SK-N-SH (cell line): ENCODE measurements at regions not wholly inside any gene's neighbourhood (a gene's known extent, or its start where the extent isn't known, plus 50 kb on each side); places are given as distances from the start of the nearest gene placed in this dataset.

ENCODE experiments used
- CTCF ChIA-PET: fragments of 300-600, 350-600 bp; formaldehyde crosslinking; extraction: SDS; loops from one replicate; lab custom pipeline; 2021; lab: Yijun Ruan, JAX
- POLR2A ChIA-PET: fragments of 350-600 bp; sonication (Branson Sonifier 250); formaldehyde crosslinking; extraction: SDS; loops from one replicate; lab custom pipeline; 2020; ENCODE audit warnings: antibody characterized with exemption, inconsistent platforms; lab: Yijun Ruan, JAX
- DNase-seq: peaks from one replicate; pipeline ENCODE4 v3.0.0; 2012
- H2AFZ ChIP-seq: fragments of 200-600 bp; sonication (generic); 2 replicates; pipeline ENCODE4 v1.8.1; 2016; ENCODE audit warnings: antibody characterized with exemption, mild to moderate bottlenecking, low read depth
- H3F3A ChIP-seq: fragments of 200-600 bp; sonication (generic); replicated peaks from 2 replicates; pipeline ENCODE3; 2016; ENCODE audit warnings: antibody characterized with exemption, mild to moderate bottlenecking; ENCODE audit not compliant: insufficient read depth
- H3K27ac ChIP-seq, 2 experiments: fragments of 200-500 bp in 1 of 2; fragments of 200-600 bp in 1 of 2; sonication (Bioruptor generic) in 1 of 2; sonication (generic), shearing (Covaris generic) in 1 of 2; 2 replicates each; pipeline versions ENCODE4 v1.5.1 to v1.6.1; 2014 to 2016; ENCODE audit warnings: low read depth in 2 of 2, inconsistent platforms in 1 of 2, low read length in 1 of 2, mild to moderate bottlenecking in 1 of 2, mixed read lengths in 1 of 2
- H3K27me3 ChIP-seq: fragments of 200-600 bp; sonication (generic), shearing (Covaris generic); 2 replicates; pipeline ENCODE4 v1.6.1; 2016; ENCODE audit warnings: mixed run types; ENCODE audit not compliant: insufficient read depth
- H3K36me3 ChIP-seq, 2 experiments: fragments of 200-500 bp in 1 of 2; fragments of 200-600 bp in 1 of 2; sonication (Bioruptor generic) in 1 of 2; sonication (generic) in 1 of 2; replicated peaks in 1 of 2; 2 replicates each; pipeline versions ENCODE3 to v1.5.1; 2014 to 2016; ENCODE audit warnings: low read length in 1 of 2, mild to moderate bottlenecking in 1 of 2; ENCODE audit not compliant: insufficient read depth in 2 of 2, control insufficient read depth in 1 of 2
- H3K4me1 ChIP-seq, 2 experiments: fragments of 200-500 bp in 1 of 2; fragments of 200-600 bp in 1 of 2; sonication (Bioruptor generic) in 1 of 2; sonication (generic), shearing (Covaris generic) in 1 of 2; 2 replicates each; pipeline versions ENCODE4 v1.5.1 to v1.6.1; 2014 to 2016; ENCODE audit warnings: low read depth in 1 of 2, low read length in 1 of 2, mixed run types in 1 of 2; ENCODE audit not compliant: insufficient read depth in 2 of 2, control insufficient read depth in 1 of 2
- H3K4me2 ChIP-seq: fragments of 200-600 bp; sonication (generic), shearing (Covaris generic); 2 replicates; pipeline ENCODE4 v1.6.1; 2017; ENCODE audit warnings: mixed run types
- H3K4me3 ChIP-seq, 2 experiments: fragments of 200-500 bp in 1 of 2; fragments of 200-600 bp in 1 of 2; sonication (Bioruptor generic) in 1 of 2; sonication (generic), shearing (Covaris generic) in 1 of 2; 2 replicates each; pipeline versions ENCODE4 v1.5.1 to v1.8.1; 2014 to 2016; ENCODE audit warnings: low read depth in 2 of 2, inconsistent platforms in 1 of 2, low read length in 1 of 2, mild to moderate bottlenecking in 1 of 2, mixed read lengths in 1 of 2, moderate library complexity in 1 of 2
- H3K79me2 ChIP-seq: fragments of 200-600 bp; sonication (generic); 2 replicates; pipeline ENCODE4 v1.8.1; 2017; ENCODE audit warnings: mild to moderate bottlenecking; ENCODE audit not compliant: insufficient read depth
- H3K9ac ChIP-seq: fragments of 200-600 bp; sonication (generic); 2 replicates; pipeline ENCODE4 v1.6.1; 2017; ENCODE audit warnings: mixed run types
- H3K9me2 ChIP-seq: fragments of 200-600 bp; sonication (generic); 2 replicates; pipeline ENCODE4 v1.6.1; 2017; ENCODE audit warnings: mixed run types
- H3K9me3 ChIP-seq: fragments of 200-600 bp; sonication (generic); 2 replicates; pipeline ENCODE4 v1.6.1; 2017; ENCODE audit warnings: mixed run types, mild to moderate bottlenecking, moderate library complexity
- H4K20me1 ChIP-seq: fragments of 200-600 bp; sonication (generic); 2 replicates; pipeline ENCODE4 v1.6.1; 2017; ENCODE audit warnings: mild to moderate bottlenecking, mixed run types; ENCODE audit not compliant: insufficient read depth
- CHD2 ChIP-seq: fragments of 150-350 bp; IDR thresholded peaks from 2 replicates; pipeline ENCODE4 v1.6.1; 2018; ENCODE audit warnings: low read length; ENCODE audit not compliant: partially characterized antibody
- ELF1 ChIP-seq: IDR thresholded peaks from 2 replicates; pipeline ENCODE4 v1.4.0; 2012
- EP300 ChIP-seq, 2 experiments: IDR thresholded peaks; 2 replicates each; pipeline versions ENCODE4 v1.4.0 to v1.6.1; 2012; ENCODE audit warnings: borderline replicate concordance in 1 of 2, low read depth in 1 of 2, low read length in 1 of 2
- JUND ChIP-seq: IDR thresholded peaks from 2 replicates; pipeline ENCODE4 v1.4.0; 2012
- MEF2A ChIP-seq: IDR thresholded peaks from 2 replicates; pipeline ENCODE4 v1.4.0; 2012; ENCODE audit warnings: low read depth, borderline replicate concordance
- MXI1 ChIP-seq: IDR thresholded peaks from 2 replicates; pipeline ENCODE4 v1.6.1; 2012; ENCODE audit warnings: mild to moderate bottlenecking, low read depth, low read length, improper control_type of control experiment
- NRF1 ChIP-seq: IDR thresholded peaks from 2 replicates; pipeline ENCODE4 v1.6.1; 2012; ENCODE audit warnings: low read depth, mild to moderate bottlenecking, low read length
- POLR2AphosphoS5 ChIP-seq: IDR thresholded peaks from 2 replicates; pipeline ENCODE4 v1.6.1; 2012; ENCODE audit warnings: low read depth, low read length
- RAD21 ChIP-seq: IDR thresholded peaks from 2 replicates; pipeline ENCODE4 v1.6.1; 2012; ENCODE audit warnings: mild to moderate bottlenecking, low read length
- RFX5 ChIP-seq: IDR thresholded peaks from 2 replicates; pipeline ENCODE4 v1.6.1; 2012; ENCODE audit warnings: mild to moderate bottlenecking, improper control_type of control experiment, low read length
- SIN3A ChIP-seq: IDR thresholded peaks from 2 replicates; pipeline ENCODE4 v1.6.1; 2012; ENCODE audit warnings: low read depth, mild to moderate bottlenecking, low read length, moderate library complexity, borderline replicate concordance
- SMC3 ChIP-seq: IDR thresholded peaks from 2 replicates; pipeline ENCODE4 v1.6.1; 2012; ENCODE audit warnings: low read depth, low read length, improper control_type of control experiment
- TAF1 ChIP-seq: IDR thresholded peaks from 2 replicates; pipeline ENCODE4 v1.6.1; 2012; ENCODE audit warnings: low read depth, mild to moderate bottlenecking, low read length, moderate library complexity, borderline replicate concordance
- TCF12 ChIP-seq: IDR thresholded peaks from 2 replicates; pipeline ENCODE4 v1.4.0; 2012
- USF1 ChIP-seq: IDR thresholded peaks from 2 replicates; pipeline ENCODE4 v1.4.0; 2012; ENCODE audit warnings: low read depth, borderline replicate concordance
- USF2 ChIP-seq: fragments of 150-350 bp; IDR thresholded peaks from 2 replicates; pipeline ENCODE4 v1.6.1; 2017; ENCODE audit warnings: antibody characterized with exemption, low read length, low read depth, borderline replicate concordance
- YY1 ChIP-seq: IDR thresholded peaks from 2 replicates; pipeline ENCODE4 v1.4.0; 2012; ENCODE audit warnings: low read depth, mild to moderate bottlenecking
- WGBS: methylation state at CpG from one replicate; pipeline ENCODE4 v1.1.6; 2017; ENCODE audit warnings: low lambda C conversion rate; 5-methylcytosine and 5-hydroxymethylcytosine counted together
- TF ChIP-seq, protein P1 (sequence below): fragments of 150-350 bp; IDR thresholded peaks from 2 replicates; pipeline ENCODE4 v1.6.1; 2016; ENCODE audit warnings: mild to moderate bottlenecking, low read depth, low read length

- Histone ChIP-seq H3K4me2 (no peak overlapping the region), H3F3A (no peaks in the 10 kb centered on the region), H3K36me3 (no peaks in the 10 kb centered on the region), H3K27me3 (no peaks in the 10 kb centered on the region), H3K9ac (no peak overlapping the region), H3K4me1 (no peaks in the 10 kb centered on the region), H2AFZ (no peak overlapping the region), H3K4me3 (no peak overlapping the region), H3K9me3 (no peaks in the 10 kb centered on the region), H3K79me2 (no peaks in the 10 kb centered on the region), H4K20me1 (no peaks in the 10 kb centered on the region), H3K27ac (no peak overlapping the region), H3K9me2 (no peaks in the 10 kb centered on the region)
- TF ChIP-seq EP300 (IDR thresholded peaks at IDR 0.05; ENCODE audit: borderline replicate concordance in 1 of 2, low read depth in 1 of 2, low read length in 1 of 2), result no peak
- TF ChIP-seq, protein P1, sequence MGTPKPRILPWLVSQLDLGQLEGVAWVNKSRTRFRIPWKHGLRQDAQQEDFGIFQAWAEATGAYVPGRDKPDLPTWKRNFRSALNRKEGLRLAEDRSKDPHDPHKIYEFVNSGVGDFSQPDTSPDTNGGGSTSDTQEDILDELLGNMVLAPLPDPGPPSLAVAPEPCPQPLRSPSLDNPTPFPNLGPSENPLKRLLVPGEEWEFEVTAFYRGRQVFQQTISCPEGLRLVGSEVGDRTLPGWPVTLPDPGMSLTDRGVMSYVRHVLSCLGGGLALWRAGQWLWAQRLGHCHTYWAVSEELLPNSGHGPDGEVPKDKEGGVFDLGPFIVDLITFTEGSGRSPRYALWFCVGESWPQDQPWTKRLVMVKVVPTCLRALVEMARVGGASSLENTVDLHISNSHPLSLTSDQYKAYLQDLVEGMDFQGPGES, result no peak
- no peak for TF ChIP-seq TAF1
- TF ChIP-seq MXI1, result no peak
- TF ChIP-seq USF1, result no peak
- no peak for TF ChIP-seq NRF1
- no peak for TF ChIP-seq YY1
- TF ChIP-seq RFX5, result no peak
- TF ChIP-seq ELF1, result no peak
- TF ChIP-seq JUND, result no peak
- TF ChIP-seq MEF2A, result no peak
- DNase-seq, result no peak
- 30% methylated on average over 3 of the region's 3 CpGs for WGBS
- POLR2A ChIA-PET, result no interaction called here
- CTCF ChIA-PET, result no interaction called here
Observed at GRCh38 chr18:65548316-65548715, 202.5 kb upstream of the CDH7 start.

DNA sequence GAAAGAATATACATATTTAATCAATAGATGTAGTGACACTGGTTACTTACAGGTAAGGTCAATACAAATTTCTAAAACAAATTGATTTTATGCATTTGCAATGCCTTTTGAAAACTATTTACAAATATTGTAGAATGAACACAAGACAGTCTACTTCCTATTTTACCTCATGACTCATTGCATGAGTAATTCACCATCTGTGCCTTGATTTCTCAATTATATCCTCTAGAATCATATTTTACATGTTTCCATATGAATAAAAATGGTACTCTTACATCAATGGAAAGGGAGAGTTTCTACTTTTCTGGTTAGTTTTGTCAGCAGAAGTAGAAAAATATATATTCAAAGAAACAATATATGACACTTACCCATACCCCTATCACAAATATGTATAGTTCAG, 203.8 kb upstream of the CDH7 start:
- H3K4me2 ChIP-seq, result no peak overlapping the region
- no peaks in the 10 kb centered on the region for H3F3A ChIP-seq
- no peaks in the 10 kb centered on the region for H3K4me1 ChIP-seq
- H3K9ac ChIP-seq, result no peak overlapping the region
- H3K27ac ChIP-seq, result no peak overlapping the region
- POLR2A ChIA-PET, result no interaction called here
- H4K20me1 ChIP-seq, result no peaks in the 10 kb centered on the region
- no peaks in the 10 kb centered on the region for H3K79me2 ChIP-seq
- DNase-seq, result no peak
- H3K9me2 ChIP-seq, result no peaks in the 10 kb centered on the region
- no peak overlapping the region for H3K4me3 ChIP-seq
- H3K36me3 ChIP-seq, result no peaks in the 10 kb centered on the region
- no peaks in the 10 kb centered on the region for H3K27me3 ChIP-seq
- H2AFZ ChIP-seq, result no peak overlapping the region
- TF ChIP-seq CHD2 (no peak), USF1 (no peak), SMC3 (no peak), TCF12 (no peak), POLR2AphosphoS5 (no peak), USF2 (no peak), SIN3A (no peak), RAD21 (no peak), NRF1 (no peak), MEF2A (no peak)
- CTCF ChIA-PET, result interaction anchor here (0.7 kb wide), 1 partner anchor 1067 kb away, joined by 3 read pairs; no protein-coding TSS in a partner anchor
- H3K9me3 ChIP-seq, result no peaks in the 10 kb centered on the region
